A549 (cell line): ENCODE measurements at regions not wholly inside any gene's neighbourhood (a gene's known extent, or its start where the extent isn't known, plus 50 kb on each side); places are given as distances from the start of the nearest gene placed in this dataset.

Experiments used
- ATAC-seq, 2 experiments: fragments of 200-7000 bp in 1 of 2; fragments of >200 bp in 1 of 2; cut with Nextera tagmentation in 1 of 2; cut with Tn5 transposase in 1 of 2; 3 replicates each; pipeline versions ENCODE4 v1.8.0 to v1.9.1; 2018 to 2020; ENCODE audit warnings: mild to moderate bottlenecking in 1 of 2, moderate library complexity in 1 of 2
- CTCF ChIA-PET: fragments of 300-600 bp; sonication (Branson Sonifier 250); formaldehyde crosslinking; extraction: SDS; loops from one replicate; lab custom pipeline; 2021; ENCODE audit warnings: antibody characterized with exemption, inconsistent platforms; lab: Yijun Ruan, JAX
- POLR2A ChIA-PET: fragments of 350-600 bp; formaldehyde crosslinking; extraction: SDS; loops from one replicate; lab custom pipeline; 2021; ENCODE audit warnings: antibody characterized with exemption, inconsistent platforms; lab: Yijun Ruan, JAX
- DNase-seq, 2 experiments: peaks; one replicate each; pipeline versions ENCODE4 v3.0.0 to v3.0.0-alpha.2; 2011 to 2016; ENCODE audit warnings: low read depth in 1 of 2, low spot score in 1 of 2
- FAIRE-seq: peaks from 2 replicates; lab custom pipeline; 2011; peaks lifted over from hg19 to GRCh38; lab: Jason Lieb, UNC
- H3K27ac ChIP-seq, 2 experiments: fragments of >200 bp; sonication (Bioruptor Twin); formaldehyde crosslinking; 3 replicates each; pipeline ENCODE4 v1.5.1; 2016 to 2017
- H3K4me1 ChIP-seq: fragments of >200 bp; sonication (Bioruptor Twin); formaldehyde crosslinking; 3 replicates; pipeline ENCODE4 v1.6.1; 2016
- H3K4me2 ChIP-seq: fragments of >200 bp; sonication (Bioruptor Twin); formaldehyde crosslinking; 3 replicates; pipeline ENCODE4 v1.6.1; 2016
- H3K4me3 ChIP-seq: fragments of >200 bp; sonication (Bioruptor Twin); formaldehyde crosslinking; 3 replicates; pipeline ENCODE4 v1.5.1; 2016
- H3K9me3 ChIP-seq: fragments of >200 bp; sonication (Bioruptor Twin); formaldehyde crosslinking; 3 replicates; pipeline ENCODE4 v1.6.1; 2016
- CEBPB ChIP-seq, 2 experiments: fragments of >200 bp in 1 of 2; sonication (Bioruptor Twin) in 1 of 2; formaldehyde crosslinking in 1 of 2; IDR thresholded peaks; 2 replicates each; pipeline ENCODE4 v1.6.1; 2012 to 2016
- EHF ChIP-seq: fragments of 250-450 bp; sonication (Bioruptor Pico); IDR thresholded peaks from 2 replicates; pipeline ENCODE4 v1.5.0; 2020; ENCODE audit warnings: mild to moderate bottlenecking
- EHMT2 ChIP-seq: fragments of 200-600 bp; sonication (generic); IDR thresholded peaks from 2 replicates; pipeline ENCODE4 v1.6.1; 2016; ENCODE audit warnings: antibody characterized with exemption, low read depth, mild to moderate bottlenecking, moderate library complexity
- EP300 ChIP-seq, 2 experiments: fragments of >200 bp; sonication (Bioruptor Twin); formaldehyde crosslinking; IDR thresholded peaks; 2 replicates in 1 of 2; 3 replicates in 1 of 2; pipeline ENCODE4 v1.6.1; 2016 to 2017
- ESRRA ChIP-seq: fragments of 150-350 bp; IDR thresholded peaks from 2 replicates; pipeline ENCODE4 v1.6.1; 2014; ENCODE audit warnings: mild to moderate bottlenecking, low read length, borderline replicate concordance
- FOSB ChIP-seq: fragments of 250-450 bp; sonication (Bioruptor Pico); IDR thresholded peaks from 2 replicates; pipeline ENCODE4 v1.5.0; 2020; ENCODE audit warnings: mild to moderate bottlenecking, moderate library complexity
- FOSL2 ChIP-seq, 2 experiments: fragments of 450-650 bp in 1 of 2; fragments of >200 bp in 1 of 2; sonication (Bioruptor Twin) in 1 of 2; formaldehyde crosslinking; IDR thresholded peaks; 2 replicates each; pipeline versions ENCODE4 v1.5.0 to v1.6.1; 2016 to 2020; ENCODE audit warnings: mild to moderate bottlenecking in 1 of 2, moderate library complexity in 1 of 2
- FOXS1 ChIP-seq: fragments of 250-450 bp; sonication (Bioruptor Pico); IDR thresholded peaks from 2 replicates; pipeline ENCODE4 v1.5.0; 2020; ENCODE audit warnings: mild to moderate bottlenecking, moderate library complexity
- HEYL ChIP-seq: fragments of 250-450 bp; sonication (Bioruptor Pico); IDR thresholded peaks from 2 replicates; pipeline ENCODE4 v1.8.0; 2021; ENCODE audit warnings: mild to moderate bottlenecking, moderate library complexity
- HOXA7 ChIP-seq: fragments of 250-450 bp; sonication (Bioruptor Pico); IDR thresholded peaks from 2 replicates; pipeline ENCODE4 v1.5.0; 2020; ENCODE audit warnings: mild to moderate bottlenecking, moderate library complexity
- HOXB5 ChIP-seq: fragments of 250-450 bp; sonication (Bioruptor Pico); IDR thresholded peaks from 2 replicates; pipeline ENCODE4 v1.5.0; 2020; ENCODE audit warnings: mild to moderate bottlenecking, moderate library complexity
- JUNB ChIP-seq: fragments of >200 bp; sonication (Bioruptor Twin); formaldehyde crosslinking; IDR thresholded peaks from 2 replicates; pipeline ENCODE4 v1.6.1; 2016
- KDM5A ChIP-seq: fragments of 200-600 bp; sonication (generic); IDR thresholded peaks from 2 replicates; pipeline ENCODE4 v1.6.1; 2016; ENCODE audit warnings: antibody characterized with exemption, mild to moderate bottlenecking
- MAFK ChIP-seq: fragments of 450-650 bp; IDR thresholded peaks from 2 replicates; pipeline ENCODE4 v1.6.1; 2014; ENCODE audit not compliant: partially characterized antibody
- MYC ChIP-seq: IDR thresholded peaks from 2 replicates; pipeline ENCODE4 v1.6.1; 2012; ENCODE audit warnings: mild to moderate bottlenecking, inconsistent platforms, low read length, improper control_type of control experiment, borderline replicate concordance
- NPAS2 ChIP-seq: fragments of 250-450 bp; sonication (Bioruptor Pico); IDR thresholded peaks from 2 replicates; pipeline ENCODE4 v1.8.0; 2022; ENCODE audit warnings: mild to moderate bottlenecking, moderate library complexity, borderline replicate concordance
- POLR2A ChIP-seq: IDR thresholded peaks from 2 replicates; pipeline ENCODE4 v1.6.1; 2012; ENCODE audit warnings: mild to moderate bottlenecking, low read length
- POLR2AphosphoS2 ChIP-seq: conservative IDR thresholded peaks from 2 replicates; pipeline ENCODE4 v1.6.1; 2012; ENCODE audit warnings: low read length, improper control_type of control experiment, inconsistent platforms
- SREBF2 ChIP-seq: fragments of 450-650 bp; IDR thresholded peaks from 2 replicates; pipeline ENCODE4 v1.6.1; 2014; ENCODE audit warnings: mild to moderate bottlenecking, moderate library complexity
- ZFP36 ChIP-seq: fragments of 450-650 bp; IDR thresholded peaks from 2 replicates; pipeline ENCODE4 v1.6.1; 2014; ENCODE audit warnings: borderline replicate concordance; ENCODE audit not compliant: partially characterized antibody
- ZSCAN20 ChIP-seq: fragments of 250-450 bp; sonication (Bioruptor Pico); IDR thresholded peaks from 2 replicates; pipeline ENCODE4 v1.8.0; 2022; ENCODE audit warnings: mild to moderate bottlenecking, moderate library complexity
- WGBS: methylation state at CpG from one replicate; pipeline ENCODE4 v1.1.6; 2017; ENCODE audit errors: missing lambda C conversion rate; 5-methylcytosine and 5-hydroxymethylcytosine counted together
- TF ChIP-seq, protein P1 (sequence below): fragments of 150-350 bp; IDR thresholded peaks from 2 replicates; pipeline ENCODE4 v1.6.1; 2014; ENCODE audit warnings: low read depth, mild to moderate bottlenecking, low read length
- TF ChIP-seq, protein P2 (sequence below): fragments of 250-450 bp; sonication (Bioruptor Pico); IDR thresholded peaks from 2 replicates; pipeline ENCODE4 v1.5.0; 2021; ENCODE audit warnings: mild to moderate bottlenecking, moderate library complexity, borderline replicate concordance
- TF ChIP-seq, protein P3 (sequence below): fragments of >200 bp; sonication (Bioruptor Twin); formaldehyde crosslinking; IDR thresholded peaks from 3 replicates; pipeline ENCODE4 v1.5.1; 2016

DNA sequence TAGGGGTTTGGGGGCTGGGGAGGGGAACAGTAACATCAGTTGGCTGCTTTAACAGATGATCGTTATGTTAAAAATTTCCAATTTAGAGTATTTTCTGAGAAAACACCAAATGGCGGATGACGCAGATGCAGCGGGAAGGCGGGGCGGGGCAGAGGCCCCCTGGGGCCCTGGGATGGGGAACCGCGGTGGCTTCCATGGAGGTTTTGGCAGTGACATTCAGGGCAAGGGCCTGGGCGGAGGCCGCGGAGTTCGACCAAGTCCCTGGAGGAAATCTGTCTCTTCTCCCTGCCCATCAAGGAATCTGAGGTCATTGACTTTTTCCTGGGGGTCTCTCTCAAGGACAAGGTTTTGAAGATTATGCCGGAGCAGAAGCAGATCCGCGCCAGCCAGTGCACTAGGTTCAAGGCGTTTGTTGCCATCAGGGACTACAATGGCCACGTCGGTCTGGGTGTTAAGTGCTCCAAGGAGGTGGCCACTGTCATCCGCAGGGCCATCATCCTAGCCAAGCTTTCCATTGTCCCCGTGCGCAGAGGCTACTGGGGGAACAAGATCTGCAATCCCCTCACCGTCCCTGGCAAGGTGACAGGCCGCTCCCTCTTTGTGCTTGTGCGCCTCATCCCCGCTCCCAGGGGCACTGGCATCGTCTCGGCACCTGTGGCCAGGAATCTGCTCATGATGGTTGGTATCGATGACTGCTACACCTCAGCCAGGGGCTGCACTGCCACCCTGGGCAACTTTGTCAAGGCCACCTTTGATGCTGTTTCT, 310.2 kb downstream of the PTPRC start:
- FAIRE-seq (no peak), DNase-seq (no peak), ATAC-seq (no peak)
- TF ChIP-seq MYC: no peak
- TF ChIP-seq CEBPB (IDR thresholded peaks at IDR 0.05): no peak
- no peak for TF ChIP-seq POLR2AphosphoS2
- no peak for TF ChIP-seq EHF
- TF ChIP-seq EHMT2: no peak
- TF ChIP-seq NPAS2 (CRISPR knock-in tag): no peak
- no peak for TF ChIP-seq SREBF2
- TF ChIP-seq, protein P1, sequence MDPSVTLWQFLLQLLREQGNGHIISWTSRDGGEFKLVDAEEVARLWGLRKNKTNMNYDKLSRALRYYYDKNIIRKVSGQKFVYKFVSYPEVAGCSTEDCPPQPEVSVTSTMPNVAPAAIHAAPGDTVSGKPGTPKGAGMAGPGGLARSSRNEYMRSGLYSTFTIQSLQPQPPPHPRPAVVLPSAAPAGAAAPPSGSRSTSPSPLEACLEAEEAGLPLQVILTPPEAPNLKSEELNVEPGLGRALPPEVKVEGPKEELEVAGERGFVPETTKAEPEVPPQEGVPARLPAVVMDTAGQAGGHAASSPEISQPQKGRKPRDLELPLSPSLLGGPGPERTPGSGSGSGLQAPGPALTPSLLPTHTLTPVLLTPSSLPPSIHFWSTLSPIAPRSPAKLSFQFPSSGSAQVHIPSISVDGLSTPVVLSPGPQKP: no peak
- no peak for TF ChIP-seq ESRRA
- TF ChIP-seq FOXS1 (CRISPR knock-in tag): no peak
- TF ChIP-seq JUNB: no peak
- no peak for TF ChIP-seq HOXB5
- POLR2A ChIA-PET: no interaction called here
- Histone ChIP-seq H3K4me1 (no peaks in the 10 kb centered on the region), H3K4me3 (no peak overlapping the region), H3K27ac (no peak overlapping the region), H3K4me2 (no peak overlapping the region), H3K9me3 (no peaks in the 10 kb centered on the region)
- CTCF ChIA-PET: no interaction called here
- WGBS: 75% methylated on average over 20 of the region's 28 CpGs

DNA sequence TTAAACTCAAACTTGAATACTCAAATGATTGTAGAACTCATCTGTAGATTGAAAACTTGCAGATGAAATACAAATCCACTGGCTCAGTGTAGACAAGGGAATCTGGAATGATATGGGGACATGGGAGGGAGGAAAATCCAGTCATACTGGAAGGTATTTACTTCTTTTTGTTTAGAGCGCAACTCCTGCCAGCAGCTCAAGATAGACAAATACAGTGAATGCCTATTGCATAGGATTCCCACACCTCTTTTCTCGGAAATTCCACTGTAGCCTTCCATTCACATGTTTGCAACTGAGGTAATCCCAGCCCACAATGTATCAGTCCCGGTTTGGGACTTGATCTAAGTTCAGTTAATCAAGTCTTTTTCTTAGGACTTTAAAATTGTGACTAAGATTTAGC, 311.2 kb downstream of the PTPRC start:
- TF ChIP-seq SREBF2: no peak
- TF ChIP-seq EP300 (IDR thresholded peaks at IDR 0.05): no peak
- TF ChIP-seq POLR2A: no peak
- TF ChIP-seq, protein P2, sequence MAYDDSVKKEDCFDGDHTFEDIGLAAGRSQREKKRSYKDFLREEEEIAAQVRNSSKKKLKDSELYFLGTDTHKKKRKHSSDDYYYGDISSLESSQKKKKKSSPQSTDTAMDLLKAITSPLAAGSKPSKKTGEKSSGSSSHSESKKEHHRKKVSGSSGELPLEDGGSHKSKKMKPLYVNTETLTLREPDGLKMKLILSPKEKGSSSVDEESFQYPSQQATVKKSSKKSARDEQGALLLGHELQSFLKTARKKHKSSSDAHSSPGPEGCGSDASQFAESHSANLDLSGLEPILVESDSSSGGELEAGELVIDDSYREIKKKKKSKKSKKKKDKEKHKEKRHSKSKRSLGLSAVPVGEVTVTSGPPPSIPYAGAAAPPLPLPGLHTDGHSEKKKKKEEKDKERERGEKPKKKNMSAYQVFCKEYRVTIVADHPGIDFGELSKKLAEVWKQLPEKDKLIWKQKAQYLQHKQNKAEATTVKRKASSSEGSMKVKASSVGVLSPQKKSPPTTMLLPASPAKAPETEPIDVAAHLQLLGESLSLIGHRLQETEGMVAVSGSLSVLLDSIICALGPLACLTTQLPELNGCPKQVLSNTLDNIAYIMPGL (CRISPR knock-in tag): no peak
- TF ChIP-seq, protein P3, sequence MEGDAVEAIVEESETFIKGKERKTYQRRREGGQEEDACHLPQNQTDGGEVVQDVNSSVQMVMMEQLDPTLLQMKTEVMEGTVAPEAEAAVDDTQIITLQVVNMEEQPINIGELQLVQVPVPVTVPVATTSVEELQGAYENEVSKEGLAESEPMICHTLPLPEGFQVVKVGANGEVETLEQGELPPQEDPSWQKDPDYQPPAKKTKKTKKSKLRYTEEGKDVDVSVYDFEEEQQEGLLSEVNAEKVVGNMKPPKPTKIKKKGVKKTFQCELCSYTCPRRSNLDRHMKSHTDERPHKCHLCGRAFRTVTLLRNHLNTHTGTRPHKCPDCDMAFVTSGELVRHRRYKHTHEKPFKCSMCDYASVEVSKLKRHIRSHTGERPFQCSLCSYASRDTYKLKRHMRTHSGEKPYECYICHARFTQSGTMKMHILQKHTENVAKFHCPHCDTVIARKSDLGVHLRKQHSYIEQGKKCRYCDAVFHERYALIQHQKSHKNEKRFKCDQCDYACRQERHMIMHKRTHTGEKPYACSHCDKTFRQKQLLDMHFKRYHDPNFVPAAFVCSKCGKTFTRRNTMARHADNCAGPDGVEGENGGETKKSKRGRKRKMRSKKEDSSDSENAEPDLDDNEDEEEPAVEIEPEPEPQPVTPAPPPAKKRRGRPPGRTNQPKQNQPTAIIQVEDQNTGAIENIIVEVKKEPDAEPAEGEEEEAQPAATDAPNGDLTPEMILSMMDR: no peak
- TF ChIP-seq EHF: no peak
- TF ChIP-seq NPAS2 (CRISPR knock-in tag): no peak
- no peak for TF ChIP-seq FOSL2 (IDR thresholded peaks at IDR 0.05)
- no peak for TF ChIP-seq FOSL2 (CRISPR knock-in tag; IDR thresholded peaks at IDR 0.05)
- TF ChIP-seq ZSCAN20 (CRISPR knock-in tag): no peak
- TF ChIP-seq HEYL (CRISPR knock-in tag): no peak
- TF ChIP-seq CEBPB (IDR thresholded peaks at IDR 0.05): no peak
- TF ChIP-seq, protein P1: no peak
- no peak for TF ChIP-seq ESRRA
- TF ChIP-seq ZFP36: no peak
- no peak for TF ChIP-seq KDM5A
- TF ChIP-seq EHMT2: no peak
- TF ChIP-seq MAFK: no peak
- TF ChIP-seq HOXA7 (CRISPR knock-in tag): no peak
- no peak for TF ChIP-seq FOSB (CRISPR knock-in tag)
- Histone ChIP-seq H3K4me3 (no peak overlapping the region), H3K27ac (no peak overlapping the region), H3K9me3 (no peaks in the 10 kb centered on the region; the same call in 2 of the 3 replicates), H3K4me1 (no peaks in the 10 kb centered on the region), H3K4me2 (no peak overlapping the region)
- FAIRE-seq (no peak), ATAC-seq (no peak), DNase-seq (no peak)
- ChIA-PET CTCF (no interaction called here), POLR2A (no interaction called here)
- WGBS: 38% methylated on average over 3 of the region's 3 CpGs
